Left ventricle myocardium inferior (tissue), 1 donor: ENCODE measurements at regions not wholly inside any gene's neighbourhood (a gene's known extent, or its start where the extent isn't known, plus 50 kb on each side); places are given as distances from the start of the nearest gene placed in this dataset.

Experiments
- DNase-seq: peaks from one replicate; pipeline ENCODE4 v3.0.0-alpha.2; 2020
- H3K27ac ChIP-seq: fragments of 200-600 bp; replicated peaks from 2 replicates; pipeline ENCODE4 v1.8.0; 2021
- H3K27me3 ChIP-seq: fragments of 200-600 bp; 2 replicates; pipeline ENCODE4 v1.8.0; 2021; ENCODE audit warnings: low read depth
- H3K36me3 ChIP-seq: fragments of 200-600 bp; 2 replicates; pipeline ENCODE4 v1.8.0; 2021
- H3K4me1 ChIP-seq: fragments of 200-600 bp; 2 replicates; pipeline ENCODE4 v1.8.0; 2021
- H3K4me3 ChIP-seq: fragments of 200-600 bp; 2 replicates; pipeline ENCODE4 v1.8.0; 2021; ENCODE audit warnings: mild to moderate bottlenecking, moderate library complexity
- H3K9me3 ChIP-seq: fragments of 200-600 bp; replicated peaks from 2 replicates; pipeline ENCODE4 v1.8.0; 2021
- intact Hi-C: fragments of 100-400 bp; cut with micrococcal nuclease; formaldehyde crosslinking; loops from one replicate; pipeline ENCODE4 v1.11.0; 2022
- TF ChIP-seq, protein P1 (sequence below): fragments of 200-600 bp; IDR thresholded peaks from 2 replicates; pipeline ENCODE4 v1.8.0; 2021; ENCODE audit warnings: antibody characterized with exemption, mild to moderate bottlenecking, borderline replicate concordance
- donor health status: DM: no; HTN: yes; CAD: no; lungs with severe emphysema.

DNA sequence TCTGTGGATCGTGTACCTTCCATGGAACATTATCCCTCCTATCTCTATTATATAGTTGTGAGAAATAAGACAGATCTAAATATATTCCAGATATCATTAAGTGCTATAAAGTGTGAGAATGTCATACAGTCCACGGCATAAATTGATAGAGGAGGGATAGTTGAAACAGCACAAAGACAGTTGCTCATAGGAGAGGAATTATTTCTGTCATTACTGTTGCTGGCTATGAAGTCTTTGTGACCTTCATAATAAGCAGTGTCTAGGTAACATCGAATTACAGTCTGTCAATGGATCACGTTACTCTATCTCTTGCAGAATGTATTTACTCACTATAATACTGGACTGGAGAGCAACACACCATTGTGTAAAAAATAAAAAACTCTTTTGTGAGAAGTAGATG is 671.5 kb upstream of the PCDH20 start:
- Histone ChIP-seq H3K4me3 (no peak overlapping the region), H3K27me3 (no peaks in the 10 kb centered on the region), H3K27ac (no peak overlapping the region), H3K4me1 (no peaks in the 10 kb centered on the region), H3K9me3 (peaks cover 4% of the 10 kb centered on the region), H3K36me3 (no peaks in the 10 kb centered on the region)
- TF ChIP-seq, protein P1, sequence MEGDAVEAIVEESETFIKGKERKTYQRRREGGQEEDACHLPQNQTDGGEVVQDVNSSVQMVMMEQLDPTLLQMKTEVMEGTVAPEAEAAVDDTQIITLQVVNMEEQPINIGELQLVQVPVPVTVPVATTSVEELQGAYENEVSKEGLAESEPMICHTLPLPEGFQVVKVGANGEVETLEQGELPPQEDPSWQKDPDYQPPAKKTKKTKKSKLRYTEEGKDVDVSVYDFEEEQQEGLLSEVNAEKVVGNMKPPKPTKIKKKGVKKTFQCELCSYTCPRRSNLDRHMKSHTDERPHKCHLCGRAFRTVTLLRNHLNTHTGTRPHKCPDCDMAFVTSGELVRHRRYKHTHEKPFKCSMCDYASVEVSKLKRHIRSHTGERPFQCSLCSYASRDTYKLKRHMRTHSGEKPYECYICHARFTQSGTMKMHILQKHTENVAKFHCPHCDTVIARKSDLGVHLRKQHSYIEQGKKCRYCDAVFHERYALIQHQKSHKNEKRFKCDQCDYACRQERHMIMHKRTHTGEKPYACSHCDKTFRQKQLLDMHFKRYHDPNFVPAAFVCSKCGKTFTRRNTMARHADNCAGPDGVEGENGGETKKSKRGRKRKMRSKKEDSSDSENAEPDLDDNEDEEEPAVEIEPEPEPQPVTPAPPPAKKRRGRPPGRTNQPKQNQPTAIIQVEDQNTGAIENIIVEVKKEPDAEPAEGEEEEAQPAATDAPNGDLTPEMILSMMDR: no peak
- no peak for DNase-seq
- intact Hi-C loops: no loop called here

DNA sequence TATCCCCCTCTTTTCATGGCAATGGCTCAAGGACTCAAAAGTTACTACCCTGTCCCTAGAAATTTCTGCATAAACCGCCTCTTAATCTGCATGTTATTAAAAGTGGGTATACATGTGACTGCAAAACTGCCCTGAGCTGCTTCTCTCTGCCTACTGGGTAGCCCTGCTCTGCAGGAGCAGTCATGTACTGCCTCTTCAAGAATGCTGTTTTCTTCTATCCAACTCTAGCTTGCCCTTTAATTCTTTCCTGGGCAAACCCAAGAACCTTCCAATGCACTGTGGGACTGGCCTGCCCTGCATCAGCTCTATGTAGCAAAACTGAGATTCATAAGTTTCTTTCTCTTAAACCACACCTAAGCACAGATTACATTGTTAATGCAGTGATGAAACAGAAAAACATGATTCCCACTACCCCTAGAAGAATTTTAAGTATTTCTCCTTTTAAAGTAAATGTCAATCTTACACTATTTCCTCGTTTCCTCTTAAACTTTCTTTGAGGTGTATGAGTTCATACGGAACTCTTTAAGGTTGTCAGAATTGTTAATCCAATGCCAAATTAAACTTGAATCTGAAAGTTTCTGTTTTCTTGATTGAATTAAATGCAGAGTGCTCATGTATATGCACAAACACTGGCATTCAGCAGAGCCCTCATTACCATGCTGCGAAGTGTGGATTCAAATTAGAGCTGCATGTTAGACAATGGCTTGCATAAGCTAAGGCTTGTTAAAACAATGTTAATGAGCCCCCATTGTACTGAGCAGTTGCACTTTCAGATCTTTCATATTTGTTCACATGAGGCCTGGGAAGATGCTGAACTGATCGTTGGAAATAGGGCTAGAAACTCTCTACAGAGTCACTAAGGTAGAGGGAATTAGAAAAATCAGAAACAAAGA is 669.9 kb upstream of the PCDH20 start:
- no peak overlapping the region for H3K4me3 ChIP-seq
- no peak for DNase-seq
- no peaks in the 10 kb centered on the region for H3K27me3 ChIP-seq
- intact Hi-C loops: no loop called here
- TF ChIP-seq, protein P1: no peak
- H3K4me1 ChIP-seq: no peaks in the 10 kb centered on the region
- H3K27ac ChIP-seq: no peak overlapping the region
- no peaks in the 10 kb centered on the region for H3K36me3 ChIP-seq
- no peaks in the 10 kb centered on the region for H3K9me3 ChIP-seq

DNA sequence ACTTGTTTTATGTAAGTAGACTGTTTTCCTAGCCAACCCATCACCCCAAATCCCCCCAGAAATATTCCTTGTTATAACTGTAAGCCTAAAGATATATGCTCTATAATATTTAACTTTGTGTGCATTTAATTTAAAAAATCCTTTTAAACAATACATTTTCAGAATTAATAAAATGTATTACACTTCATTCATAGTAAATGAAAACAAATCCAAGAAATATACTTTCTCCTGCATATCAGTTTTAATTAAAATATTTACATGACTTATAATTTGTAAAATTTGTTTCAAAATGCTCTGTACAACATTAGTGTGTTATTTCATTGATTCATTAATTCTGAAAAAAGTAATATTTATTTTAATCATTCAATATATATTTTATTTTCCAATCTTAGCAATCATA is 669.1 kb upstream of the PCDH20 start:
- intact Hi-C loops: no loop called here
- no peak for DNase-seq

DNA sequence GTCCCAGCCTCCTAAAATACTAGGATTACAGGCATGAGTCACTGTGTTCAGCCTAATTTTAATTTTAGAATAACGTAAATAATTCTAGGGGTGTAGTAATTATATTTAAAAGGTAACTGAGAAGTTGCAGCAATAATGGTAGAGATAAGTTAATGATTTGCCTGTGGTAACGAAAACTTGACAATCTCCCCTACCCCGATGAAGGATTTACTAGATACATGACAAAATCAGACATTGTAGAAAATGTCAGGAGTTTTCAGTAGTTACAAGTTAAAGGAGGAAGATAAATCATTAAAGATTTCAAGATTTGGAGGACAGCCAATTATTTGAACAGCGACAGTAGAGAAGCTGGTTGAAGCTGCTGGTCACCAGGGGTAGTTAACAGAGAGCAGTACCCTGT is 652.2 kb upstream of the PCDH20 start:
- Histone ChIP-seq H3K27me3 (no peaks in the 10 kb centered on the region), H3K4me3 (no peak overlapping the region), H3K36me3 (no peaks in the 10 kb centered on the region), H3K9me3 (peaks cover 11% of the 10 kb centered on the region), H3K4me1 (no peaks in the 10 kb centered on the region), H3K27ac (no peak overlapping the region)
- intact Hi-C loops: no loop called here
- no peak for DNase-seq
- TF ChIP-seq, protein P1: no peak

More for the DNA sequence above, 669.1 kb upstream of the PCDH20 start:
- no peaks in the 10 kb centered on the region for H3K36me3 ChIP-seq
- no peak overlapping the region for H3K4me3 ChIP-seq
- H3K4me1 ChIP-seq: no peaks in the 10 kb centered on the region
- no peak overlapping the region for H3K27ac ChIP-seq
- TF ChIP-seq, protein P1: no peak
- H3K9me3 ChIP-seq: peaks cover 3% of the 10 kb centered on the region
- no peaks in the 10 kb centered on the region for H3K27me3 ChIP-seq

DNA sequence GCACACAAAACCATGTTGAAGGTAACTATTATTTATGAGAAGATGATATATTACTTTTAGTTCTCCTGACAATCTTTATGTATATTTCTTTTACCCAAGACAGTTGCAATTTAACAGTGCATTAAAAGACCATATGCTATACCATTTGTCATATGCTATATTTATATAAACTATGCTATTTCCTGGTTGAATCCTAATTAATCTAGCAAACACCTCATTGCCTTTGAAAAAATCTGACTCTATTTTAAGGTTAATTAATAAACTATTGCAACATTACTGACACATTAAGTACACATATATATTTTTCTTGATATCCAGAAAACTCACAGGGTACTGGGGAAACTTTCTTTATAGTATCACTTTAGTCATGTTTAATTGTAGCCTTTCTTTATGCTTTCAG is 649.4 kb upstream of the PCDH20 start:
- Histone ChIP-seq H3K9me3 (peaks cover 11% of the 10 kb centered on the region), H3K27ac (no peak overlapping the region), H3K36me3 (no peaks in the 10 kb centered on the region), H3K4me3 (no peak overlapping the region), H3K4me1 (no peaks in the 10 kb centered on the region), H3K27me3 (no peaks in the 10 kb centered on the region)
- TF ChIP-seq, protein P1: no peak
- intact Hi-C loops: no loop called here
- no peak for DNase-seq
